ENCODE measurements at regions not wholly inside any gene's neighbourhood (a gene's known extent, or its start where the extent isn't known, plus 50 kb on each side); places are given as distances from the start of the nearest gene placed in this dataset.

- Histone ChIP-seq H2BK5ac (ENCODE audit: low read depth, low read length, poor library complexity) (no peak overlapping the region), H4K8ac (ENCODE audit: low read depth, low read length) (no peak overlapping the region), H3K79me1 (ENCODE audit: low read length) (peaks cover 2% of the 10 kb centered on the region), H2BK12ac (ENCODE audit: low read length) (no peak overlapping the region), H3K4me1 (ENCODE audit: control insufficient read depth in 1 of 2, insufficient read depth in 2 of 2, low read length in 2 of 2) (peaks cover 1 to 8% of the 10 kb centered on the region in 2 experiments), H3K79me2 (ENCODE audit: control insufficient read depth, insufficient read depth, low read length, poor library complexity) (no peaks in the 10 kb centered on the region), H3K18ac (ENCODE audit: low read length) (no peak overlapping the region), H2AK5ac (ENCODE audit: low read length) (no peak overlapping the region), H3K9ac (ENCODE audit: low read length) (no peak overlapping the region), H3K4me2 (ENCODE audit: low read length) (no peak overlapping the region), H3K27me3 (ENCODE audit: insufficient read depth, low read length) (no peaks in the 10 kb centered on the region), H3K23ac (ENCODE audit: low read length) (no peak overlapping the region), H3K36me3 (ENCODE audit: control insufficient read depth in 1 of 2, insufficient read depth in 2 of 2, low read length in 2 of 2) (no peaks in the 10 kb centered on the region), H3K27ac (ENCODE audit: low read depth, low read length) (no peak overlapping the region), H3K9me3 (ENCODE audit: insufficient read depth, low read depth, low read length) (no peaks in the 10 kb centered on the region), H4K12ac (ENCODE audit: low read depth, low read length) (no peak overlapping the region), H3K4me3 (ENCODE audit: low read depth, low read length) (no peak overlapping the region), H3K4ac (ENCODE audit: low read depth, low read length) (no peak overlapping the region), H4K91ac (ENCODE audit: low read depth, low read length) (no peak overlapping the region), H3K14ac (ENCODE audit: low read length) (no peak overlapping the region), H2BK120ac (ENCODE audit: insufficient read depth, low read length, poor library complexity) (no peak overlapping the region), H2AFZ (ENCODE audit: insufficient read depth, low read length, poor library complexity) (no peak overlapping the region)
- no CpG with 5 or more reads among the region's 14 CpGs for WGBS (ENCODE audit: extremely low coverage, insufficient coverage, insufficient read length)
- peak; percentile 31 to 55 for DNase-seq
These were observed 270.0 kb upstream of the SOX4 start for GRCh38 chr6:21323577-21323976.

GRCh38 chr6:21325201-21325856 lies 268.2 kb upstream of the SOX4 start:
- no peak overlapping the region for H2BK5ac ChIP-seq (ENCODE audit: low read depth, low read length, poor library complexity)
- no peak overlapping the region for H3K4me3 ChIP-seq (ENCODE audit: low read depth, low read length)
- no peaks in the 10 kb centered on the region for H3K27me3 ChIP-seq (ENCODE audit: insufficient read depth, low read length)
- no peak overlapping the region for H2BK12ac ChIP-seq (ENCODE audit: low read length)
- no peak overlapping the region for H2AFZ ChIP-seq (ENCODE audit: insufficient read depth, low read length, poor library complexity)
- no peak overlapping the region for H4K8ac ChIP-seq (ENCODE audit: low read depth, low read length)
- no peak overlapping the region for H3K23ac ChIP-seq (ENCODE audit: low read length)
- H3K9me3 ChIP-seq (ENCODE audit: insufficient read depth, low read depth, low read length) = no peaks in the 10 kb centered on the region
- no CpG with 5 or more reads among the region's 6 CpGs for WGBS (ENCODE audit: extremely low coverage, insufficient coverage, insufficient read length)
- H2BK120ac ChIP-seq (ENCODE audit: insufficient read depth, low read length, poor library complexity) = no peak overlapping the region
- H3K79me1 ChIP-seq (ENCODE audit: low read length) = peaks cover 2% of the 10 kb centered on the region
- no peak overlapping the region for H3K27ac ChIP-seq (ENCODE audit: low read depth, low read length)
- no peaks in the 10 kb centered on the region for H3K79me2 ChIP-seq (ENCODE audit: control insufficient read depth, insufficient read depth, low read length, poor library complexity)
- H3K18ac ChIP-seq (ENCODE audit: low read length) = no peak overlapping the region
- H3K9ac ChIP-seq (ENCODE audit: low read length) = no peak overlapping the region
- no peak overlapping the region for H3K4ac ChIP-seq (ENCODE audit: low read depth, low read length)
- H4K12ac ChIP-seq (ENCODE audit: low read depth, low read length) = no peak overlapping the region
- no peak overlapping the region for H2AK5ac ChIP-seq (ENCODE audit: low read length)
- peaks cover 2 to 8% of the 10 kb centered on the region in 2 experiments for H3K4me1 ChIP-seq (ENCODE audit: control insufficient read depth in 1 of 2, insufficient read depth in 2 of 2, low read length in 2 of 2)
- no peak overlapping the region for H4K91ac ChIP-seq (ENCODE audit: low read depth, low read length)
- no peak overlapping the region for H3K14ac ChIP-seq (ENCODE audit: low read length)
- DNase-seq = no peak
- H3K4me2 ChIP-seq (ENCODE audit: low read length) = no peak overlapping the region
- H3K36me3 ChIP-seq (ENCODE audit: control insufficient read depth in 1 of 2, insufficient read depth in 2 of 2, low read length in 2 of 2) = no peaks in the 10 kb centered on the region

- Histone ChIP-seq H3K18ac (ENCODE audit: low read length) (no peak overlapping the region), H4K91ac (ENCODE audit: low read depth, low read length) (no peak overlapping the region), H2BK5ac (ENCODE audit: low read depth, low read length, poor library complexity) (no peak overlapping the region), H3K27me3 (ENCODE audit: insufficient read depth, low read length) (no peaks in the 10 kb centered on the region), H4K8ac (ENCODE audit: low read depth, low read length) (no peak overlapping the region), H3K9ac (ENCODE audit: low read length) (no peak overlapping the region), H3K79me1 (ENCODE audit: low read length) (peaks cover 2% of the 10 kb centered on the region), H2BK12ac (ENCODE audit: low read length) (no peak overlapping the region), H3K4me2 (ENCODE audit: low read length) (no peak overlapping the region), H4K12ac (ENCODE audit: low read depth, low read length) (no peak overlapping the region), H2AFZ (ENCODE audit: insufficient read depth, low read length, poor library complexity) (no peak overlapping the region), H3K4me3 (ENCODE audit: low read depth, low read length) (no peak overlapping the region), H3K79me2 (ENCODE audit: control insufficient read depth, insufficient read depth, low read length, poor library complexity) (no peaks in the 10 kb centered on the region), H3K9me3 (ENCODE audit: insufficient read depth, low read depth, low read length) (no peaks in the 10 kb centered on the region), H3K4me1 (ENCODE audit: control insufficient read depth in 1 of 2, insufficient read depth in 2 of 2, low read length in 2 of 2) (peaks cover 2% of the 10 kb centered on the region in 2 experiments), H3K36me3 (ENCODE audit: control insufficient read depth in 1 of 2, insufficient read depth in 2 of 2, low read length in 2 of 2) (no peaks in the 10 kb centered on the region), H2BK120ac (ENCODE audit: insufficient read depth, low read length, poor library complexity) (no peak overlapping the region), H3K23ac (ENCODE audit: low read length) (no peak overlapping the region), H2AK5ac (ENCODE audit: low read length) (no peak overlapping the region), H3K4ac (ENCODE audit: low read depth, low read length) (no peak overlapping the region), H3K14ac (ENCODE audit: low read length) (no peak overlapping the region), H3K27ac (ENCODE audit: low read depth, low read length) (peak overlapping the region; percentile 5)
- no CpG with 5 or more reads among the region's 9 CpGs for WGBS (ENCODE audit: extremely low coverage, insufficient coverage, insufficient read length)
- peak in 1 of 2 donors; percentile 42 for DNase-seq
These were observed 266.0 kb upstream of the SOX4 start for GRCh38 chr6:21327326-21328112.

GRCh38 chr6:21331235-21331634 lies 262.3 kb upstream of the SOX4 start:
- Histone ChIP-seq H3K9me3 (ENCODE audit: insufficient read depth, low read depth, low read length) (no peaks in the 10 kb centered on the region), H2BK120ac (ENCODE audit: insufficient read depth, low read length, poor library complexity) (no peak overlapping the region), H3K23ac (ENCODE audit: low read length) (no peak overlapping the region), H2BK12ac (ENCODE audit: low read length) (no peak overlapping the region), H2AK5ac (ENCODE audit: low read length) (no peak overlapping the region), H2AFZ (ENCODE audit: insufficient read depth, low read length, poor library complexity) (no peak overlapping the region), H4K12ac (ENCODE audit: low read depth, low read length) (no peak overlapping the region), H3K18ac (ENCODE audit: low read length) (no peak overlapping the region), H3K4me2 (ENCODE audit: low read length) (no peak overlapping the region), H2BK5ac (ENCODE audit: low read depth, low read length, poor library complexity) (no peak overlapping the region), H3K4me1 (ENCODE audit: control insufficient read depth in 1 of 2, insufficient read depth in 2 of 2, low read length in 2 of 2) (peaks cover 0 to 2% of the 10 kb centered on the region in 2 experiments), H4K8ac (ENCODE audit: low read depth, low read length) (no peak overlapping the region), H3K36me3 (ENCODE audit: control insufficient read depth in 1 of 2, insufficient read depth in 2 of 2, low read length in 2 of 2) (no peaks in the 10 kb centered on the region), H3K4me3 (ENCODE audit: low read depth, low read length) (no peak overlapping the region), H3K9ac (ENCODE audit: low read length) (no peak overlapping the region), H3K27ac (ENCODE audit: low read depth, low read length) (no peak overlapping the region), H4K91ac (ENCODE audit: low read depth, low read length) (no peak overlapping the region), H3K27me3 (ENCODE audit: insufficient read depth, low read length) (no peaks in the 10 kb centered on the region), H3K4ac (ENCODE audit: low read depth, low read length) (no peak overlapping the region), H3K14ac (ENCODE audit: low read length) (no peak overlapping the region), H3K79me2 (ENCODE audit: control insufficient read depth, insufficient read depth, low read length, poor library complexity) (no peaks in the 10 kb centered on the region), H3K79me1 (ENCODE audit: low read length) (peaks cover 2% of the 10 kb centered on the region)
- DNase-seq = no peak
- no CpG with 5 or more reads among the region's 7 CpGs for whole genome bisulfite sequencing (ENCODE audit: extremely low coverage, insufficient coverage, insufficient read length)
